ENCODE measurements at regions not wholly inside any gene's neighbourhood (a gene's known extent, or its start where the extent isn't known, plus 50 kb on each side); places are given as distances from the start of the nearest gene placed in this dataset.

- Histone ChIP-seq H3K4me1 (ENCODE audit: control insufficient read depth, extremely low read depth, insufficient read depth, low read length) (no peaks in the 10 kb centered on the region), H3K4me2 (ENCODE audit: extremely low read depth, insufficient read depth, low read length) (no peak overlapping the region), H3K9me3 (ENCODE audit: control insufficient read depth, insufficient read depth, low read depth, low read length) (no peaks in the 10 kb centered on the region), H3K27ac (ENCODE audit: insufficient read depth, low read length) (no peak overlapping the region), H3K27me3 (ENCODE audit: control insufficient read depth, insufficient read depth, low read length) (no peaks in the 10 kb centered on the region), H3K9ac (ENCODE audit: insufficient read depth, low read length) (no peak overlapping the region), H3K79me2 (ENCODE audit: control insufficient read depth, insufficient read depth, low read length) (no peaks in the 10 kb centered on the region), H3K36me3 (ENCODE audit: control insufficient read depth, insufficient read depth, low read length) (no peaks in the 10 kb centered on the region), H3K4me3 (replicated peaks in 1 of 4; ENCODE audit: control extremely low read depth in 1 of 4, insufficient read depth in 1 of 4, low read depth in 3 of 4, low read length in 4 of 4) (no peak overlapping the region), H2AFZ (ENCODE audit: low read length) (no peak overlapping the region), H4K20me1 (ENCODE audit: control insufficient read depth, extremely low read depth, insufficient read depth, low read length) (no peaks in the 10 kb centered on the region)
- DNase-seq (ENCODE audit: low read depth in 2 of 2) = no peak
- no peak for TF ChIP-seq EZH2 (IDR thresholded peaks at IDR 0.05; ENCODE audit: low read length, missing control alignments)
- TF ChIP-seq CTCF (conservative IDR thresholded peaks at IDR 0.05 in 1 of 2, IDR thresholded peaks at IDR 0.05 in 1 of 2; ENCODE audit: low read depth in 1 of 2, low read length in 2 of 2) = no peak
Observed at GRCh38 chr11:44380009-44380313, 70.0 kb upstream of the ALX4 start.

GRCh38 chr11:44380820-44381219, 70.9 kb upstream of the ALX4 start:
- Histone ChIP-seq H3K27ac (ENCODE audit: insufficient read depth, low read length) (no peak overlapping the region), H3K9ac (ENCODE audit: insufficient read depth, low read length) (no peak overlapping the region), H3K27me3 (ENCODE audit: control insufficient read depth, insufficient read depth, low read length) (no peaks in the 10 kb centered on the region), H3K4me3 (replicated peaks in 1 of 4; ENCODE audit: control extremely low read depth in 1 of 4, insufficient read depth in 1 of 4, low read depth in 3 of 4, low read length in 4 of 4) (no peak overlapping the region), H3K4me1 (ENCODE audit: control insufficient read depth, extremely low read depth, insufficient read depth, low read length) (no peaks in the 10 kb centered on the region), H3K36me3 (ENCODE audit: control insufficient read depth, insufficient read depth, low read length) (no peaks in the 10 kb centered on the region), H3K79me2 (ENCODE audit: control insufficient read depth, insufficient read depth, low read length) (no peaks in the 10 kb centered on the region), H3K4me2 (ENCODE audit: extremely low read depth, insufficient read depth, low read length) (no peak overlapping the region), H3K9me3 (ENCODE audit: control insufficient read depth, insufficient read depth, low read depth, low read length) (no peaks in the 10 kb centered on the region), H2AFZ (ENCODE audit: low read length) (no peak overlapping the region), H4K20me1 (ENCODE audit: control insufficient read depth, extremely low read depth, insufficient read depth, low read length) (no peaks in the 10 kb centered on the region)
- DNase-seq (ENCODE audit: low read depth in 2 of 2) = no peak
- TF ChIP-seq EZH2 (IDR thresholded peaks at IDR 0.05; ENCODE audit: low read length, missing control alignments) = no peak

GRCh38 chr11:44381261-44381660, 71.3 kb upstream of the ALX4 start:
- Histone ChIP-seq H3K4me2 (ENCODE audit: extremely low read depth, insufficient read depth, low read length) (no peak overlapping the region), H2AFZ (ENCODE audit: low read length) (no peak overlapping the region), H3K9ac (ENCODE audit: insufficient read depth, low read length) (no peak overlapping the region), H3K27ac (ENCODE audit: insufficient read depth, low read length) (no peak overlapping the region), H3K36me3 (ENCODE audit: control insufficient read depth, insufficient read depth, low read length) (no peaks in the 10 kb centered on the region), H3K9me3 (ENCODE audit: control insufficient read depth, insufficient read depth, low read depth, low read length) (no peaks in the 10 kb centered on the region), H3K4me3 (replicated peaks in 1 of 4; ENCODE audit: control extremely low read depth in 1 of 4, insufficient read depth in 1 of 4, low read depth in 3 of 4, low read length in 4 of 4) (no peak overlapping the region), H3K79me2 (ENCODE audit: control insufficient read depth, insufficient read depth, low read length) (no peaks in the 10 kb centered on the region), H4K20me1 (ENCODE audit: control insufficient read depth, extremely low read depth, insufficient read depth, low read length) (no peaks in the 10 kb centered on the region), H3K4me1 (ENCODE audit: control insufficient read depth, extremely low read depth, insufficient read depth, low read length) (no peaks in the 10 kb centered on the region), H3K27me3 (ENCODE audit: control insufficient read depth, insufficient read depth, low read length) (no peaks in the 10 kb centered on the region)
- DNase-seq (ENCODE audit: low read depth in 2 of 2) = no peak
- no peak for TF ChIP-seq CTCF (conservative IDR thresholded peaks at IDR 0.05 in 1 of 2, IDR thresholded peaks at IDR 0.05 in 1 of 2; ENCODE audit: low read depth in 1 of 2, low read length in 2 of 2)
- TF ChIP-seq EZH2 (IDR thresholded peaks at IDR 0.05; ENCODE audit: low read length, missing control alignments) = no peak

GRCh38 chr11:44382118-44382517, 72.2 kb upstream of the ALX4 start:
- no peaks in the 10 kb centered on the region for H3K79me2 ChIP-seq (ENCODE audit: control insufficient read depth, insufficient read depth, low read length)
- no peak overlapping the region for H3K4me3 ChIP-seq (replicated peaks in 1 of 4; ENCODE audit: control extremely low read depth in 1 of 4, insufficient read depth in 1 of 4, low read depth in 3 of 4, low read length in 4 of 4)
- no peak overlapping the region for H2AFZ ChIP-seq (ENCODE audit: low read length)
- no peak overlapping the region for H3K9ac ChIP-seq (ENCODE audit: insufficient read depth, low read length)
- H3K9me3 ChIP-seq (ENCODE audit: control insufficient read depth, insufficient read depth, low read depth, low read length) = no peaks in the 10 kb centered on the region
- H4K20me1 ChIP-seq (ENCODE audit: control insufficient read depth, extremely low read depth, insufficient read depth, low read length) = no peaks in the 10 kb centered on the region
- no peak for DNase-seq (ENCODE audit: low read depth in 2 of 2)
- H3K4me1 ChIP-seq (ENCODE audit: control insufficient read depth, extremely low read depth, insufficient read depth, low read length) = no peaks in the 10 kb centered on the region
- H3K27me3 ChIP-seq (ENCODE audit: control insufficient read depth, insufficient read depth, low read length) = no peaks in the 10 kb centered on the region
- H3K36me3 ChIP-seq (ENCODE audit: control insufficient read depth, insufficient read depth, low read length) = no peaks in the 10 kb centered on the region
- no peak overlapping the region for H3K4me2 ChIP-seq (ENCODE audit: extremely low read depth, insufficient read depth, low read length)
- no peak overlapping the region for H3K27ac ChIP-seq (ENCODE audit: insufficient read depth, low read length)
- TF ChIP-seq EZH2 (IDR thresholded peaks at IDR 0.05; ENCODE audit: low read length, missing control alignments) = no peak
- no peak for TF ChIP-seq CTCF (conservative IDR thresholded peaks at IDR 0.05 in 1 of 2, IDR thresholded peaks at IDR 0.05 in 1 of 2; ENCODE audit: low read depth in 1 of 2, low read length in 2 of 2)

Measured in fibroblast of lung (primary cell).